ENCODE measurements at regions not wholly inside any gene's neighbourhood (a gene's known extent, or its start where the extent isn't known, plus 50 kb on each side); places are given as distances from the start of the nearest gene placed in this dataset.

DNA sequence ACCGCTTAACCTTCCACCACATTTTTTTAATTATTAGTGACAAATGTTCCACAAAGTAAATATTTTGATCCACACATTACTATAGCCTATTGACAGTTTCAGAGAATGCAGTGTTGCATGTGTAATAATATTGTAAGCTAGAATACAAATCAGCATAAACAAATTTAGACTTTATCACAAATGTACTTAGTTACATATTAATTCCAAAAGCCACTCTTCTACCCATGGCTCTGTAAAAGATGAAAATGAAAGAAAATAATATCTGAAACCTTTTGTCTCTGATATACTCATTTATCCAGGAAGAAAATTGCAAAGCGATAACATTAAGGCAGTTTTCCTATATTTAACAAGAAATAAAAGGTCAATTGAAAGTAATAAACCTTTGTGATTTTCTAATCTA lies 954.0 kb upstream of the MAN1A1 start:
- Mint-ChIP-seq H3K4me1 (no peaks in the 10 kb centered on the region), H3K36me3 (ENCODE audit: low read depth) (no peaks in the 10 kb centered on the region)

DNA sequence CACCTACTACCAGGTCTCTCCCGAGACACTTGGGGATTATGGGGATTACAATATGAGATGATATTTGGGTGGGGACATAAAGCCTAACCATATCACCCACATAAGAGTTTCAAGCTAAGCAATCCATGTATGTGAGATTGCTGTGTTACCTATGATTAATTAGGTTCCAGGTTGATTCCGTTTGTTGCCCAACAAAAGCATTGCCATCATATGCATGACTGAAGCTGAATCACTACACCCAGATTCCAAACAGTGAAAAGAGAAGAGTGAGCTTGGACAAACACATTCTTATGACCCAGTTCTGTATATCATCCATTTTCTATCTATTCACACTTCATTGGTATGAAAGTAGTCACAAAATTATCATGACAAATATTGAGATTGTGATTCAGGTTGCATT lies 952.5 kb upstream of the MAN1A1 start:
- Mint-ChIP-seq H3K4me1 (no peaks in the 10 kb centered on the region), H3K36me3 (ENCODE audit: low read depth) (no peaks in the 10 kb centered on the region), H3K27ac (no peak overlapping the region), H3K27me3 (ENCODE audit: low read depth) (no peaks in the 10 kb centered on the region), H3K4me3 (no peak overlapping the region), H3K9me3 (no peaks in the 10 kb centered on the region)
- TF ChIP-seq, protein P1, sequence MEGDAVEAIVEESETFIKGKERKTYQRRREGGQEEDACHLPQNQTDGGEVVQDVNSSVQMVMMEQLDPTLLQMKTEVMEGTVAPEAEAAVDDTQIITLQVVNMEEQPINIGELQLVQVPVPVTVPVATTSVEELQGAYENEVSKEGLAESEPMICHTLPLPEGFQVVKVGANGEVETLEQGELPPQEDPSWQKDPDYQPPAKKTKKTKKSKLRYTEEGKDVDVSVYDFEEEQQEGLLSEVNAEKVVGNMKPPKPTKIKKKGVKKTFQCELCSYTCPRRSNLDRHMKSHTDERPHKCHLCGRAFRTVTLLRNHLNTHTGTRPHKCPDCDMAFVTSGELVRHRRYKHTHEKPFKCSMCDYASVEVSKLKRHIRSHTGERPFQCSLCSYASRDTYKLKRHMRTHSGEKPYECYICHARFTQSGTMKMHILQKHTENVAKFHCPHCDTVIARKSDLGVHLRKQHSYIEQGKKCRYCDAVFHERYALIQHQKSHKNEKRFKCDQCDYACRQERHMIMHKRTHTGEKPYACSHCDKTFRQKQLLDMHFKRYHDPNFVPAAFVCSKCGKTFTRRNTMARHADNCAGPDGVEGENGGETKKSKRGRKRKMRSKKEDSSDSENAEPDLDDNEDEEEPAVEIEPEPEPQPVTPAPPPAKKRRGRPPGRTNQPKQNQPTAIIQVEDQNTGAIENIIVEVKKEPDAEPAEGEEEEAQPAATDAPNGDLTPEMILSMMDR (IDR thresholded peaks at IDR 0.05; ENCODE audit: unreplicated experiment in 3 of 3): no peak

More for the DNA sequence above, 954.0 kb upstream of the MAN1A1 start:
- Mint-ChIP-seq H3K4me3 (no peak overlapping the region), H3K27ac (no peak overlapping the region), H3K27me3 (ENCODE audit: low read depth) (no peaks in the 10 kb centered on the region), H3K9me3 (no peaks in the 10 kb centered on the region)
- TF ChIP-seq, protein P1 (IDR thresholded peaks at IDR 0.05; ENCODE audit: unreplicated experiment in 3 of 3): no peak

DNA sequence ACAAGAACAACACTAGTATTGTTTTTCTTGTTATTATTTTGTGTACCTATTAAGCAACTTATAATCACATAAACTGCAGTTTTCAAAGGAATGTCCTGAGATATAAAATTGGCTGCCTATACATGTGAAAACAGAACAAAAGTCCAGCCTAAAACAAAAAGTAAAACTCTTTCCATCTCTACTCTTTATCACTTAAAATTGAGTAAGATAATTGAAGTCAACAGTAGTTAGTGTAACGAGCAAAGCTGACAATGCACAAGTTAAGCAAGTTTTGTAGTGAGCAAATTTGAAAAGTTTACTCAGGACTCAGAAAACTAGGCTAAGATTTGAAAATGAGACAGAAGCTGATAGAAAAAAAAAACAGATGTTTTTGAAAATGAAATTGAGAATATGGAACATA lies 941.4 kb upstream of the MAN1A1 start:
- Mint-ChIP-seq H3K36me3 (ENCODE audit: low read depth) (no peaks in the 10 kb centered on the region), H3K9me3 (no peaks in the 10 kb centered on the region), H3K27ac (no peak overlapping the region), H3K27me3 (ENCODE audit: low read depth) (peaks cover 6% of the 10 kb centered on the region), H3K4me3 (no peak overlapping the region), H3K4me1 (no peaks in the 10 kb centered on the region)
- TF ChIP-seq, protein P1 (IDR thresholded peaks at IDR 0.05; ENCODE audit: unreplicated experiment in 3 of 3): no peak

DNA sequence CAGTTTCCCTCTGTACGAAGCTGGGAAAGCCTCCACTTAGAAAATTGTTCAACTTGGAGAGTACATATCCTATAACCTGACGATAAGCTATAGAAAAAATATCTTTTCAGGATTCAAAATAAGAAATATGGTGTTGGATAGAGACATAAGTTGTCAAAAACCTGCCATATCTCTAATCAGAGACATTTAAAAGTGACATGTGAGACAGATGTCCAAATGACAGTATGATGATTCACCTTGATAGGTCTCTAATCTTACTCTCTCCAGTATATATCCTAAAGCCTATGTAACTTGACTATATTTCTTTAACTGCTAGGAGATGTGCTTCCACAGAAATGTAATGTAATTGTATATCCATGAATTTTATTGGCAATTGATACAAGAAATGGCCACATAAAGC lies 932.4 kb upstream of the MAN1A1 start:
- Mint-ChIP-seq H3K27ac (no peak overlapping the region), H3K4me3 (no peak overlapping the region), H3K36me3 (ENCODE audit: low read depth) (no peaks in the 10 kb centered on the region), H3K4me1 (peaks cover 6% of the 10 kb centered on the region), H3K9me3 (no peaks in the 10 kb centered on the region), H3K27me3 (ENCODE audit: low read depth) (no peaks in the 10 kb centered on the region)
- TF ChIP-seq, protein P1 (IDR thresholded peaks at IDR 0.05; ENCODE audit: unreplicated experiment in 3 of 3): no peak

DNA sequence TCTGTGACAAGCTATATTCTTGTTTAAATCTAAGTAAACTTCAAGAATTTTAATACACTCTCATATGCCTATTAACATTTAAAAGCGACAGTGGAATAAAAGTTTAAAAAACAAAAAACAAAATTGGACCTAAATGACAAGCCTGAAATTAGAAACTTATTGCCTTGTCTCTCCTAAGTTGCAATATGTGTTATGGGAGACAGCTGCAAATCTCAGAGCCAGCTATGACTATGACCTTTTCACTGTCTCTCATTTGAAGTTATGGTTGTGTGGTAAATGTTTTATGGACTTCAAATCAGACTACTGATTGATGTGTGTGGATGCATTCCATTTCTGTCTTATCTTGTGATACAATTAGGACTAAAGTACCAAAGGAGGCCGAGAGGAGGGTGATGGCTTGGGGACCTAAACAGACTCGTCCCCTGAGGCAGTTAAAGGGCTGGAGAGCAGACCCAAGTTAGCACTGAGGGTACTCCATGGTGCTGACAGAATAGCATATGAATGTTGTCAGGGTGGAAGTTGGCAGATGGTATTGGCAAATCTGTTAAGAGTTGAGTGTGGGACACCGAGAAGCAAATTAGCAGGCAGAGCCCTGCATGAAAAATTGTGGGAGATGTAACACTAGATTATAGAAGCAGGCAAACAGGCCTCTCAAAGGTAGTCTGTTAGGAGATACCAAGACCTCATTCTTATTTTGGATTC lies 930.1 kb upstream of the MAN1A1 start:
- Mint-ChIP-seq H3K9me3 (no peaks in the 10 kb centered on the region), H3K36me3 (ENCODE audit: low read depth) (no peaks in the 10 kb centered on the region), H3K4me1 (peaks cover 6% of the 10 kb centered on the region), H3K27me3 (ENCODE audit: low read depth) (no peaks in the 10 kb centered on the region), H3K27ac (no peak overlapping the region), H3K4me3 (no peak overlapping the region)
- TF ChIP-seq, protein P1 (IDR thresholded peaks at IDR 0.05; ENCODE audit: unreplicated experiment in 3 of 3): no peak
